GM10266 (cell line): ENCODE measurements at regions not wholly inside any gene's neighbourhood (a gene's known extent, or its start where the extent isn't known, plus 50 kb on each side); places are given as distances from the start of the nearest gene placed in this dataset.
"Not testable (repeated sequence)": the region's sequence is repeated elsewhere in the genome, so short reads cannot be mapped to it uniquely, and the experiment has no call there.

Source experiments
- DNase-seq: peaks from one replicate; pipeline ENCODE4 v3.0.0; 2012; ENCODE audit errors: extremely low spot score
- CTCF ChIP-seq: IDR thresholded peaks from 2 replicates; pipeline ENCODE4 v1.5.1; 2012; ENCODE audit warnings: mild to moderate bottlenecking, low read depth; ENCODE audit not compliant: control insufficient read depth, insufficient read depth; ENCODE audit errors: missing control alignments

GRCh38 chr20:12223057-12223456 is 305.4 kb downstream of the BTBD3 start:
- DNase-seq, result no peak
- TF ChIP-seq CTCF, result no peak

GRCh38 chr20:12225898-12226297 is 308.2 kb downstream of the BTBD3 start:
- no peak for TF ChIP-seq CTCF
- no peak for DNase-seq

- TF ChIP-seq CTCF, result no peak
- no peak for DNase-seq
These were observed 312.2 kb downstream of the BTBD3 start for GRCh38 chr20:12229891-12230290.

- no peak for DNase-seq
- no peak for TF ChIP-seq CTCF
These were observed 320.1 kb downstream of the BTBD3 start for GRCh38 chr20:12237772-12238171.

GRCh38 chr20:12241065-12241464 is 323.4 kb downstream of the BTBD3 start:
- no peak for DNase-seq
- no peak for TF ChIP-seq CTCF

- no peak for DNase-seq
- no peak for TF ChIP-seq CTCF
These were observed 325.6 kb downstream of the BTBD3 start for GRCh38 chr20:12243327-12243726.

- DNase-seq, result no peak
- TF ChIP-seq CTCF, result no peak
These were observed 330.8 kb downstream of the BTBD3 start for GRCh38 chr20:12248481-12248880.

- DNase-seq, result not testable (repeated sequence)
These were observed 333.0 kb downstream of the BTBD3 start for GRCh38 chr20:12250661-12251060.
